ENCODE measurements at regions not wholly inside any gene's neighbourhood (a gene's known extent, or its start where the extent isn't known, plus 50 kb on each side); places are given as distances from the start of the nearest gene placed in this dataset.

- TF ChIP-seq, protein P1, sequence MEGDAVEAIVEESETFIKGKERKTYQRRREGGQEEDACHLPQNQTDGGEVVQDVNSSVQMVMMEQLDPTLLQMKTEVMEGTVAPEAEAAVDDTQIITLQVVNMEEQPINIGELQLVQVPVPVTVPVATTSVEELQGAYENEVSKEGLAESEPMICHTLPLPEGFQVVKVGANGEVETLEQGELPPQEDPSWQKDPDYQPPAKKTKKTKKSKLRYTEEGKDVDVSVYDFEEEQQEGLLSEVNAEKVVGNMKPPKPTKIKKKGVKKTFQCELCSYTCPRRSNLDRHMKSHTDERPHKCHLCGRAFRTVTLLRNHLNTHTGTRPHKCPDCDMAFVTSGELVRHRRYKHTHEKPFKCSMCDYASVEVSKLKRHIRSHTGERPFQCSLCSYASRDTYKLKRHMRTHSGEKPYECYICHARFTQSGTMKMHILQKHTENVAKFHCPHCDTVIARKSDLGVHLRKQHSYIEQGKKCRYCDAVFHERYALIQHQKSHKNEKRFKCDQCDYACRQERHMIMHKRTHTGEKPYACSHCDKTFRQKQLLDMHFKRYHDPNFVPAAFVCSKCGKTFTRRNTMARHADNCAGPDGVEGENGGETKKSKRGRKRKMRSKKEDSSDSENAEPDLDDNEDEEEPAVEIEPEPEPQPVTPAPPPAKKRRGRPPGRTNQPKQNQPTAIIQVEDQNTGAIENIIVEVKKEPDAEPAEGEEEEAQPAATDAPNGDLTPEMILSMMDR (conservative IDR thresholded peaks at IDR 0.05; ENCODE audit: low read depth, low read length), result no peak
- TF ChIP-seq EZH2 (IDR thresholded peaks at IDR 0.05; ENCODE audit: borderline replicate concordance, low read depth, low read length, poor library complexity, severe bottlenecking), result no peak
Observed at GRCh38 chr1:83112248-83112885, 886.6 kb downstream of the TTLL7 start.

Data from A673 (cell line).